GM12873 (cell line): ENCODE measurements at regions not wholly inside any gene's neighbourhood (a gene's known extent, or its start where the extent isn't known, plus 50 kb on each side); places are given as distances from the start of the nearest gene placed in this dataset.

ENCODE experiments used
- CTCF ChIP-seq: IDR thresholded peaks from 2 replicates; pipeline ENCODE4 v1.5.1; 2012; ENCODE audit warnings: low read depth, mild to moderate bottlenecking, moderate library complexity, low read length, control low read depth; ENCODE audit not compliant: insufficient read depth; ENCODE audit errors: missing control alignments

GRCh38 chr10:4509405-4509804, 316.6 kb upstream of the AKR1E2 start:
- no peak for TF ChIP-seq CTCF

DNA sequence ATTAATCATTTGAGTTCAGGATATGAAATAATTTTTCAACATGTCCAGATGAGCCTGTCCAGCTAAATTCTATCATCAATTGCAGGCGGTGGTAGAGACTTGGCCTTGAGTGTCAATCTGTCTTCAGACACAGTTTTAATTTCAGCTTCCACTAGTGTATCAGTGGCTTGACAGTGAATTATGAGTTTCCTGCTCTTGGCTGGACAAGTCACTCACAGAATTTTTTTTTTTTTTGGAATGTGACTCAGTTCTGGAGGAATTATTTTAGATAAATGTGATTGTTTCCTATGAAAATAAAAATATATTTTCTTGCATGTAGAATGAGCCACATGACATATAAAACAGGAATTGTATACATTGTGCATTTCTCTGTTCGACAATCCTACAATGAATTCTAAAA, 319.9 kb upstream of the AKR1E2 start:
- TF ChIP-seq CTCF = no peak

DNA sequence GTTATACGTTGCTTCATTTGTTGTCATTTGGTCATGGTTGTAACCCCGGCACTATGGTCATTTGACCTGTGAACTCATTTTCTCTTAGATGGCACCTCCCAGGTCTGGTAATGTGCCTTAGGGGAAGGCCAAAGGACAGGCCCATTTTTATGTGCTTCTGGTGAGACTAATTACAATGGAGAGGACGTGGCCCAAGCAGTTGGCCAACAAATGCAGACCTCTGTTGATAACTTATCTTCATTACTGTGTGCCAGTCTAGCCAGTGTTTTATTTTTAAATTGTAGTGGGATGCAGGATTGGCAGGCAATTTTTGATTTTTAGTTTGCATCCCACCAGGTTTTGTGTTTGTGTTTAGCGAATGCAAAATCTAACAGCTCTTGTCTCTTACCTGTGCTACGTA, 321.5 kb upstream of the AKR1E2 start:
- no peak for TF ChIP-seq CTCF

DNA sequence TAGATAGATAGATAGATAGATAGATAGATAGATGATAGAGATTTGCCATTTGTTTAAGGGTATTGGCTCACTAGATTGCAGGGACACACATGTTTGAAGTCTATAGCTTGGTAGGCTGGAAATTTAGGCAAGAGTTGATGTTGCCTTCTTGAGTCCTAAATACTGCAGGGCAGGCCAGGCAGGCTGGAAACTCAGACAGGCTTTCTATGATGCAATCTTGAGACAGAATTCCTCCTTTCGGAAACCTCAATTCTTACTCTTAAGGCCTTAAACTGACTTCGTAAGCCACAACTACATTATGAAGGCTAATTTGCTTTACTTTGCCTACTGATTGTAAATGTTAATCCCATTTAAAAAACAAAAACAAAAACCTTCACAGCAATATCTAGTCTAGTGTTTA, 322.9 kb upstream of the AKR1E2 start:
- no peak for TF ChIP-seq CTCF

DNA sequence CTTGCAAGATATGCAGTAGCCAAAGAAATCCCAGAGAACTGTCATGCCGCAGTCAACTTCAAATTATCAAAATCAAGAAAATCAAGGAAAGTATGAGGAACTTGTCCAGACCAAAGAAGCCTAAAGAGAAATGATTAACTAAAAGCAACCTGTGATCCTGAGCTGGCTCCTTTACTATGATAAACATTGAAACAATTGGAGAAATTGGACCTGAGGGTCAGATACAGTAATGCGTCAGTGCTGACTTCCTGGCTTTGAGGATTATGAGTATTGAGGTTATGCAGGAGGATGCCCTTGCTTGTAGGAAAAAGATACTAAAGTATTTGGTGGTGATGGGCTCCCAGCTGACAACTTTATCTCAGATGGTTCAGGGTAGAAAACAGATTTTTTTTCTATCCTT, 324.7 kb upstream of the AKR1E2 start:
- no peak for TF ChIP-seq CTCF

DNA sequence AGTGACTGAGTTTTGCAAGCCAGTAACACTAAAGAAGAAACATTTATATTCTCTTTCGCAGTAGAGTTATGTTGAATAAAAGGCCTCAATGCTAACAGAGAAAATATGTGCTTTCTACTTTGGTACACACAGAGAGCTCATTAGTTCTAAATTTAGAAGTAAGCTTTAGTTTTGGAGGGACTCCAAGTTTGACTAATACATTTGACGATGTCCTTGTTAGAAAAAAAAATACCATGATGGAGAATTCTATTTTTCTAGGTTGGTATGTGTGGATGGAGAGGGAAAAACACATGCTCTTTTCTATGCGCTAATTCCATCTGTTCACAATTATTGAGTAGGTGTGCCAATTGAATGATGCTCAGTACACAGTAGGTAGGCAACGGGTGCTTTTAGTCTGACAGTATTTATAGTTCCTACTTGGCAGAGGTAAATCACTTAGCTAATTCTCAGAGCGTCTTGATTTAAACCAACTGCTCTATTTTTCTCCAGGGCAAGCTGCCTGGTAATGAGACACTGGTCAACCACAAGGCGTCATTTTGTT, 327.2 kb upstream of the AKR1E2 start:
- no peak for TF ChIP-seq CTCF

DNA sequence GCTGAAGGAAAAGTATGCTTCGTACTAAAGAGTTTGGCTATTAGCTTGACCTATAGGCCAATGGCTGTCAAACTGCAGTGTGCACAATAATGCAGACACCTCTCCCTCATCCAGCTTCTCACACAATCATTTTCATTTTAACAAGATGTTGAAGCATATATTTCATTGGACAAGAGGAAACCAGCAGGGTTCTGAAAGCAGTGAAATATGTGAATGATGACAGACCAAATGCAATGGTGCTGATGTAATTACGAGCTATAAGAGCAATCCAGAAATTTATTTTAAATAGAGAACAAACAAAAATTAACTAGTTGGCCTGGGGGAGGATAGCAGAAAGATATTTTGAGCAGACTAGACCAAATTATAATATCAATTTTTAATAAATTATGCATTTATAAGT, 331.5 kb upstream of the AKR1E2 start:
- TF ChIP-seq CTCF = no peak
